Mucosa of descending colon (tissue), 3 donors: ENCODE measurements at regions not wholly inside any gene's neighbourhood (a gene's known extent, or its start where the extent isn't known, plus 50 kb on each side); places are given as distances from the start of the nearest gene placed in this dataset.

Experiments
- ATAC-seq: fragments of 200-7000 bp; cut with Tn5 transposase; one replicate; pipeline ENCODE4 v1.9.1; 2020; ENCODE audit warnings: mild to moderate bottlenecking, moderate library complexity
- DNase-seq, 3 donors: peaks; one replicate each; pipeline ENCODE4 v3.0.0-alpha.2; 2020
- H3K36me3 ChIP-seq: fragments of 200-600 bp; one replicate; pipeline ENCODE4 v1.8.0; 2021; ENCODE audit warnings: low read depth, mild to moderate bottlenecking
- H3K4me1 ChIP-seq: fragments of 200-600 bp; one replicate; pipeline ENCODE4 v1.8.0; 2021; ENCODE audit warnings: low read depth, mild to moderate bottlenecking
- H3K4me3 ChIP-seq: fragments of 200-600 bp; one replicate; pipeline ENCODE4 v1.8.0; 2021; ENCODE audit warnings: mild to moderate bottlenecking
- H3K9me3 ChIP-seq: fragments of 200-600 bp; one replicate; pipeline ENCODE4 v1.8.0; 2021; ENCODE audit warnings: mild to moderate bottlenecking
- intact Hi-C, 2 donors: fragments of 100-400 bp; cut with DNase I in 1 of 2; cut with micrococcal nuclease in 1 of 2; formaldehyde crosslinking; loops; one replicate each; pipeline versions ENCODE4 v1.11.0 to v1.11.1; 2022; cut with DNase I, micrococcal nuclease
- TF ChIP-seq, protein P1 (sequence below): fragments of 200-600 bp; IDR thresholded peaks from one replicate; pipeline ENCODE4 v1.8.0; 2022; ENCODE audit warnings: antibody characterized with exemption, mild to moderate bottlenecking
- donor health status: DM: no; HTN: no; CAD: no; lungs with moderate emphysema.
- donor health status: DM: no; HTN: no; CAD: no.
- donor health status: DM: no; HTN: yes; CAD: no.

DNA sequence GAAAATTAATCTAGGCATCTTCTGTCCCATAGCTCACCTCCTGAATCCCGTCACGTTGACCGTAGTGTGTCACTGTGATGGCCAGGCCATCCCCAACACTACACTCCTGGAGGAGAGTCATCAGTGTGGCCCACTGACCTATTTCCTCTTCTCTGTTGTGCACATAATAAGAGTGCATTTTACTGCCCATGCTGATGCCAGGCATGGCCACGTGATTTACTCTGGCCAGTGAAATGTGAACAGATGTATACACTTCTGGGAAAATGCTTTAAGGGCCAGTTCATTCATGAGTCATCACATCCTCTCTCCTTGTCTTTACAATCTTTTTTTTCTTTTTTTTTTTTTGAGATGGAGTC is 101.9 kb upstream of the PIP4K2A start:
- Histone ChIP-seq H3K4me3 (no peak overlapping the region), H3K9me3 (no peaks in the 10 kb centered on the region), H3K4me1 (no peaks in the 10 kb centered on the region), H3K36me3 (no peaks in the 10 kb centered on the region)
- intact Hi-C loops: no loop called here
- no peak for DNase-seq
- ATAC-seq: peak; percentile 62
- TF ChIP-seq, protein P1, sequence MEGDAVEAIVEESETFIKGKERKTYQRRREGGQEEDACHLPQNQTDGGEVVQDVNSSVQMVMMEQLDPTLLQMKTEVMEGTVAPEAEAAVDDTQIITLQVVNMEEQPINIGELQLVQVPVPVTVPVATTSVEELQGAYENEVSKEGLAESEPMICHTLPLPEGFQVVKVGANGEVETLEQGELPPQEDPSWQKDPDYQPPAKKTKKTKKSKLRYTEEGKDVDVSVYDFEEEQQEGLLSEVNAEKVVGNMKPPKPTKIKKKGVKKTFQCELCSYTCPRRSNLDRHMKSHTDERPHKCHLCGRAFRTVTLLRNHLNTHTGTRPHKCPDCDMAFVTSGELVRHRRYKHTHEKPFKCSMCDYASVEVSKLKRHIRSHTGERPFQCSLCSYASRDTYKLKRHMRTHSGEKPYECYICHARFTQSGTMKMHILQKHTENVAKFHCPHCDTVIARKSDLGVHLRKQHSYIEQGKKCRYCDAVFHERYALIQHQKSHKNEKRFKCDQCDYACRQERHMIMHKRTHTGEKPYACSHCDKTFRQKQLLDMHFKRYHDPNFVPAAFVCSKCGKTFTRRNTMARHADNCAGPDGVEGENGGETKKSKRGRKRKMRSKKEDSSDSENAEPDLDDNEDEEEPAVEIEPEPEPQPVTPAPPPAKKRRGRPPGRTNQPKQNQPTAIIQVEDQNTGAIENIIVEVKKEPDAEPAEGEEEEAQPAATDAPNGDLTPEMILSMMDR: no peak

DNA sequence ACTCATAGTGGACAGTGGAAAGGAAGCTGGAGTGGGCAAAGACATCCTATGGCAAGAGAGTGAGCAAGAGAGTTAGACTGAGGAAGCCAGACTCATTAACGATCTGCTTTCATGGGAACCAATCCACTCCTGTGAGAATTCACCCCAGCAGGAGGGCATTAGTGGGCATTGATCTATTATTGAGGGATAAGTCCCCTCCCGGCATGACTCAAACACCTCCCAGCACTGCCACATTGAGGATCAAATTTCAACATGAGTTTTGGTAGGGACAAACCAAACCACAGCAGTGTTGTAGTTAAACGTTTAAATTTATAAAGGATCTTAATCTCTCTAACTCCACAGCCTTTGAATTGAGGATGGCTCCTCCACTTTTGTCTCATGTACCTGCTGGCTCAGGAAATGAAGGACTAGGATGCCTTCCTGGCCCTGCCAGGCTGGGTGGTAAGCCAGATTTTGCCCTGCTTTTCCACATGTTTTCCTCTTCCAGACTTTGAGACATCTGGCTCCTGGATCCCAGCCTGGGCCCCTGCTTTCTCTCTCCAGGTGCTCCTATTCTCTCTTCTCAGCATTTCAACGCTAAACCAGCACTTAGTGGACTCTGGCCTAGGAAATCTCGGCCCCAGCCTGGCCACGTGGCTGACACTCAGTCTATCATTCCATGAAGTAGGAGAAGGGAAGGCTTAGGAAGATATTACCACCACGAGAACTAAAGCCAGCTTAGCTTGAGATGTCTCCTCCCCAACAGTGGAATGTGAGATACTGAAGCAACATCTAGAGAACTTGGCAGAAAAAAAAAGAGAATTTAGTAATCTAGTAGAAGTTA is 96.5 kb upstream of the PIP4K2A start:
- no peak for DNase-seq
- H3K4me1 ChIP-seq: no peaks in the 10 kb centered on the region
- H3K9me3 ChIP-seq: no peaks in the 10 kb centered on the region
- H3K4me3 ChIP-seq: no peak overlapping the region
- TF ChIP-seq, protein P1: no peak
- ATAC-seq: no peak
- H3K36me3 ChIP-seq: no peaks in the 10 kb centered on the region
- intact Hi-C loops: no loop called here

GRCh38 chr10:22807238-22807637 is 92.9 kb upstream of the PIP4K2A start:
- no peaks in the 10 kb centered on the region for H3K36me3 ChIP-seq
- H3K9me3 ChIP-seq: no peaks in the 10 kb centered on the region
- DNase-seq: no peak
- TF ChIP-seq, protein P1: no peak
- intact Hi-C loops: no loop called here
- no peak for ATAC-seq
- no peak overlapping the region for H3K4me3 ChIP-seq
- no peaks in the 10 kb centered on the region for H3K4me1 ChIP-seq

GRCh38 chr10:22805304-22805703 is 90.9 kb upstream of the PIP4K2A start:
- Histone ChIP-seq H3K9me3 (no peaks in the 10 kb centered on the region), H3K36me3 (no peaks in the 10 kb centered on the region), H3K4me3 (no peak overlapping the region), H3K4me1 (no peaks in the 10 kb centered on the region)
- TF ChIP-seq, protein P1: no peak
- ATAC-seq: no peak
- peak in 1 of 3 donors; percentile 15 for DNase-seq
- intact Hi-C loops: no loop called here

DNA sequence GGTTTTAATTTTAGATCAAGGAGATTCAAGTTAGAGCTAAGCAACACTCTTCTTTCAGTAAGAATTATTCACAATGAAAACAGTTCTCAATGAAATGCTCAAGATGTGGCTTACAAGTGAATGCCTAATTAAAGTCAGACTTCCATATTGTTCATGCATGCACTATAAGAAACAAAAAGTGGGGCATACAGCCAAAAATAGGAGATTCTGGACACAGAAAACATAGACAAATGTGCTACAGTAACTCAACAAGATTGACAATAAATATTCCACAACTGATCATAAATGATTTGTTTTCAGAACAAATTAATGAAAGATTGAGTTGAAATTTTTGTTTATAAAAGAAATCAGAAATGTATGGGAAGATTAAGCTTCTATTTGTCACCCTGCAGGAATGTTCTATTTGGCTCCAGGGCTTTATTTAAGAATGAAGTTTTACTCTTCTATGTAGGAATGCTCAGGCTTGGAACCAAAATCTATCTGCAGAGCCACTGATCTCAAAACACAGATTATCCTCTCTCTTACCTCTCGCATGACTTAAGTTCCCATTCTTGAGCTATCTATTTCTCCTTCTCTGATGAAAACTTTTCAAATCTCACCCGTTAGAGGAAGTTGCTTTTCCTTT is 89.0 kb upstream of the PIP4K2A start:
- no peak overlapping the region for H3K4me3 ChIP-seq
- ATAC-seq: no peak
- intact Hi-C loops: no loop called here

More for the DNA sequence above, 89.0 kb upstream of the PIP4K2A start:
- TF ChIP-seq, protein P1: no peak
- no peaks in the 10 kb centered on the region for H3K4me1 ChIP-seq
- H3K36me3 ChIP-seq: no peaks in the 10 kb centered on the region
- no peaks in the 10 kb centered on the region for H3K9me3 ChIP-seq
- no peak for DNase-seq
